GM12878 (cell line): ENCODE measurements at regions not wholly inside any gene's neighbourhood (a gene's known extent, or its start where the extent isn't known, plus 50 kb on each side); places are given as distances from the start of the nearest gene placed in this dataset.

Experiments
- CHD2 ChIP-seq: IDR thresholded peaks from 2 replicates; pipeline ENCODE4 v1.6.1; 2011; ENCODE audit warnings: low read depth, low read length, improper control_type of control experiment, borderline replicate concordance
- JUND ChIP-seq: IDR thresholded peaks from 2 replicates; pipeline ENCODE4 v1.6.1; 2012; ENCODE audit warnings: low read depth, mild to moderate bottlenecking, low read length, improper control_type of control experiment, moderate library complexity
- NR2C1 ChIP-seq: fragments of 450-650 bp; IDR thresholded peaks from 2 replicates; pipeline ENCODE4 v1.6.1; 2017; ENCODE audit warnings: antibody characterized with exemption, mild to moderate bottlenecking, moderate library complexity
- NRF1 ChIP-seq: conservative IDR thresholded peaks from 2 replicates; pipeline ENCODE4 v1.6.1; 2011; ENCODE audit warnings: mild to moderate bottlenecking, low read depth, low read length, improper control_type of control experiment
- POLR2A ChIP-seq: IDR thresholded peaks from 2 replicates; pipeline ENCODE4 v1.6.1; 2011; ENCODE audit warnings: low read depth, mild to moderate bottlenecking, low read length
- POLR2AphosphoS2 ChIP-seq: IDR thresholded peaks from 2 replicates; pipeline ENCODE4 v1.6.1; 2011; ENCODE audit warnings: low read depth, mild to moderate bottlenecking, low read length, improper control_type of control experiment, moderate library complexity
- RFX5 ChIP-seq: IDR thresholded peaks from 2 replicates; pipeline ENCODE4 v1.6.1; 2011; ENCODE audit warnings: low read depth, low read length, improper control_type of control experiment
- ZNF24 ChIP-seq: fragments of 450-650 bp; IDR thresholded peaks from 2 replicates; pipeline ENCODE4 v1.6.1; 2017; ENCODE audit warnings: antibody characterized with exemption, mild to moderate bottlenecking
- TF ChIP-seq, protein P1 (sequence below): fragments of 450-650 bp; IDR thresholded peaks from 2 replicates; pipeline ENCODE4 v1.6.1; 2017; ENCODE audit warnings: mild to moderate bottlenecking
- TF ChIP-seq, protein P2 (sequence below), 3 experiments: IDR thresholded peaks in 2 of 3; conservative IDR thresholded peaks in 1 of 3; 2 replicates each; pipeline ENCODE4 v1.5.1; 2011; ENCODE audit warnings: low read depth in 3 of 3, low read length in 3 of 3, mild to moderate bottlenecking in 3 of 3, control low read depth in 2 of 3, moderate library complexity in 2 of 3, inconsistent platforms in 1 of 3, mixed read lengths in 1 of 3; ENCODE audit not compliant: control insufficient read depth in 2 of 3, insufficient read depth in 1 of 3; ENCODE audit errors: extremely low read depth in 1 of 3
- TF ChIP-seq, protein P3 (sequence below): IDR thresholded peaks from 2 replicates; pipeline ENCODE4 v1.6.1; 2012; ENCODE audit warnings: low read depth, low read length, improper control_type of control experiment
- TF ChIP-seq, protein P4 (sequence below): fragments of 450-650 bp; IDR thresholded peaks from 2 replicates; pipeline ENCODE4 v1.6.1; 2014; ENCODE audit warnings: mild to moderate bottlenecking

DNA sequence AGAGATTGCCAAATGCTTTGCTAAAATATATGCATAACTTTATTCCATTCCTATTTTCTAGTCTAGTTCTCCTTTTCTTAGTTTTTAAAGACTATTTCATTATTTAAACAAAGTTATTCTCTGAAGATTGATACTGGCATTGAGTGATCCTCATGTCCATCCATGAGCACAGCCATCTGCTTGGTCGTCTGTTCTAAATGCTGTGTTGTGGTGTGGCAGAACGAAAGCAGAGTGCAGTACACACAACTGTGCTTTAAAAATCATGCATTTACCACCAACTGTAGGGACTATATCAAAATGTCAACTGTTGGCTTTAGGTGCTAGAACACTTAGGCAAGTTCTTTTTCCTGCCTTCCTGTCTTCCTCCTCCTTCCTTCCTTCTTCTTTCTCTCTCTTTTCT is 226.6 kb downstream of the ACKR3 start:
- TF ChIP-seq, protein P1, sequence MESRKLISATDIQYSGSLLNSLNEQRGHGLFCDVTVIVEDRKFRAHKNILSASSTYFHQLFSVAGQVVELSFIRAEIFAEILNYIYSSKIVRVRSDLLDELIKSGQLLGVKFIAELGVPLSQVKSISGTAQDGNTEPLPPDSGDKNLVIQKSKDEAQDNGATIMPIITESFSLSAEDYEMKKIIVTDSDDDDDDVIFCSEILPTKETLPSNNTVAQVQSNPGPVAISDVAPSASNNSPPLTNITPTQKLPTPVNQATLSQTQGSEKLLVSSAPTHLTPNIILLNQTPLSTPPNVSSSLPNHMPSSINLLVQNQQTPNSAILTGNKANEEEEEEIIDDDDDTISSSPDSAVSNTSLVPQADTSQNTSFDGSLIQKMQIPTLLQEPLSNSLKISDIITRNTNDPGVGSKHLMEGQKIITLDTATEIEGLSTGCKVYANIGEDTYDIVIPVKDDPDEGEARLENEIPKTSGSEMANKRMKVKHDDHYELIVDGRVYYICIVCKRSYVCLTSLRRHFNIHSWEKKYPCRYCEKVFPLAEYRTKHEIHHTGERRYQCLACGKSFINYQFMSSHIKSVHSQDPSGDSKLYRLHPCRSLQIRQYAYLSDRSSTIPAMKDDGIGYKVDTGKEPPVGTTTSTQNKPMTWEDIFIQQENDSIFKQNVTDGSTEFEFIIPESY, result no peak
- TF ChIP-seq, protein P2, sequence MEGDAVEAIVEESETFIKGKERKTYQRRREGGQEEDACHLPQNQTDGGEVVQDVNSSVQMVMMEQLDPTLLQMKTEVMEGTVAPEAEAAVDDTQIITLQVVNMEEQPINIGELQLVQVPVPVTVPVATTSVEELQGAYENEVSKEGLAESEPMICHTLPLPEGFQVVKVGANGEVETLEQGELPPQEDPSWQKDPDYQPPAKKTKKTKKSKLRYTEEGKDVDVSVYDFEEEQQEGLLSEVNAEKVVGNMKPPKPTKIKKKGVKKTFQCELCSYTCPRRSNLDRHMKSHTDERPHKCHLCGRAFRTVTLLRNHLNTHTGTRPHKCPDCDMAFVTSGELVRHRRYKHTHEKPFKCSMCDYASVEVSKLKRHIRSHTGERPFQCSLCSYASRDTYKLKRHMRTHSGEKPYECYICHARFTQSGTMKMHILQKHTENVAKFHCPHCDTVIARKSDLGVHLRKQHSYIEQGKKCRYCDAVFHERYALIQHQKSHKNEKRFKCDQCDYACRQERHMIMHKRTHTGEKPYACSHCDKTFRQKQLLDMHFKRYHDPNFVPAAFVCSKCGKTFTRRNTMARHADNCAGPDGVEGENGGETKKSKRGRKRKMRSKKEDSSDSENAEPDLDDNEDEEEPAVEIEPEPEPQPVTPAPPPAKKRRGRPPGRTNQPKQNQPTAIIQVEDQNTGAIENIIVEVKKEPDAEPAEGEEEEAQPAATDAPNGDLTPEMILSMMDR (IDR thresholded peaks at IDR 0.05 in 2 of 3, conservative IDR thresholded peaks at IDR 0.05 in 1 of 3; ENCODE audit: control insufficient read depth in 2 of 3, extremely low read depth in 1 of 3, insufficient read depth in 1 of 3, low read depth in 3 of 3, low read length in 3 of 3), result no peak
- no peak for TF ChIP-seq RFX5
- no peak for TF ChIP-seq NR2C1
- TF ChIP-seq POLR2AphosphoS2, result no peak
- no peak for TF ChIP-seq NRF1
- TF ChIP-seq, protein P3, sequence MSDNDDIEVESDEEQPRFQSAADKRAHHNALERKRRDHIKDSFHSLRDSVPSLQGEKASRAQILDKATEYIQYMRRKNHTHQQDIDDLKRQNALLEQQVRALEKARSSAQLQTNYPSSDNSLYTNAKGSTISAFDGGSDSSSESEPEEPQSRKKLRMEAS, result no peak
- TF ChIP-seq, protein P4, sequence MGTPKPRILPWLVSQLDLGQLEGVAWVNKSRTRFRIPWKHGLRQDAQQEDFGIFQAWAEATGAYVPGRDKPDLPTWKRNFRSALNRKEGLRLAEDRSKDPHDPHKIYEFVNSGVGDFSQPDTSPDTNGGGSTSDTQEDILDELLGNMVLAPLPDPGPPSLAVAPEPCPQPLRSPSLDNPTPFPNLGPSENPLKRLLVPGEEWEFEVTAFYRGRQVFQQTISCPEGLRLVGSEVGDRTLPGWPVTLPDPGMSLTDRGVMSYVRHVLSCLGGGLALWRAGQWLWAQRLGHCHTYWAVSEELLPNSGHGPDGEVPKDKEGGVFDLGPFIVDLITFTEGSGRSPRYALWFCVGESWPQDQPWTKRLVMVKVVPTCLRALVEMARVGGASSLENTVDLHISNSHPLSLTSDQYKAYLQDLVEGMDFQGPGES, result no peak
- TF ChIP-seq POLR2A, result no peak
- no peak for TF ChIP-seq CHD2
- no peak for TF ChIP-seq ZNF24
- no peak for TF ChIP-seq JUND
